Stomach (tissue), 4 donors: ENCODE measurements at regions not wholly inside any gene's neighbourhood (a gene's known extent, or its start where the extent isn't known, plus 50 kb on each side); places are given as distances from the start of the nearest gene placed in this dataset.
A peak's percentile ranks its signal among the peaks of the same experiment; 100 is the strongest.

Source experiments
- POLR2A ChIP-seq, 4 donors: fragments of 450-650 bp; IDR thresholded peaks; one replicate each; pipeline ENCODE4 v1.6.1; 2016; ENCODE audit warnings: antibody characterized with exemption in 4 of 4, control low read depth in 2 of 4, mild to moderate bottlenecking in 1 of 4, moderate library complexity in 1 of 4
- POLR2AphosphoS5 ChIP-seq, 3 donors: sonication (generic); formaldehyde crosslinking; IDR thresholded peaks; one replicate each; pipeline ENCODE4 v1.6.1; 2016; ENCODE audit warnings: antibody characterized with exemption in 3 of 3
- TF ChIP-seq, protein P1 (sequence below), 7 experiments: fragments of 450-650 bp in 4 of 7; fragments of 200-600 bp in 3 of 7; sonication (generic) in 3 of 7; IDR thresholded peaks; one replicate each; pipeline ENCODE4 v1.5.1; 2016 to 2019; ENCODE audit warnings: antibody characterized with exemption in 7 of 7, control low read depth in 2 of 7, mild to moderate bottlenecking in 1 of 7

DNA sequence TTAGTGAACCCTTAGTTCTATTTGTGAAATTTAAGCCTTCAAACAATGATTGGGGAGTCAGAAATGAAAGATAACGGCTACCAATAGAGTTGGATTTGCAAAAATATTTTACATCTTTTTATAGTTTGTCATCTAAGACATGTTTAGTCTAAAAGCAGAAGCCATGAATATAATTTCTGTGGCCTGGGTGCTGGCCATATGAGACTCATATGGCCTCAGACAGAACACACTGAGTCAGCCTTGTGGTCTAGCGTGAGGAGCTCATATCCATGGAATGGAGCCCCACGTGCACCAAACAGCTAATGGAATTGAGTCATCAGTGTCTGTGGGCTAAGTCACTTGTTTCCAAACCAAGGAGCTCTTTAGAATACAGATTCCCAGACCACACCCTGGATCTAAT is 240.7 kb upstream of the NREP start:
- TF ChIP-seq, protein P1, sequence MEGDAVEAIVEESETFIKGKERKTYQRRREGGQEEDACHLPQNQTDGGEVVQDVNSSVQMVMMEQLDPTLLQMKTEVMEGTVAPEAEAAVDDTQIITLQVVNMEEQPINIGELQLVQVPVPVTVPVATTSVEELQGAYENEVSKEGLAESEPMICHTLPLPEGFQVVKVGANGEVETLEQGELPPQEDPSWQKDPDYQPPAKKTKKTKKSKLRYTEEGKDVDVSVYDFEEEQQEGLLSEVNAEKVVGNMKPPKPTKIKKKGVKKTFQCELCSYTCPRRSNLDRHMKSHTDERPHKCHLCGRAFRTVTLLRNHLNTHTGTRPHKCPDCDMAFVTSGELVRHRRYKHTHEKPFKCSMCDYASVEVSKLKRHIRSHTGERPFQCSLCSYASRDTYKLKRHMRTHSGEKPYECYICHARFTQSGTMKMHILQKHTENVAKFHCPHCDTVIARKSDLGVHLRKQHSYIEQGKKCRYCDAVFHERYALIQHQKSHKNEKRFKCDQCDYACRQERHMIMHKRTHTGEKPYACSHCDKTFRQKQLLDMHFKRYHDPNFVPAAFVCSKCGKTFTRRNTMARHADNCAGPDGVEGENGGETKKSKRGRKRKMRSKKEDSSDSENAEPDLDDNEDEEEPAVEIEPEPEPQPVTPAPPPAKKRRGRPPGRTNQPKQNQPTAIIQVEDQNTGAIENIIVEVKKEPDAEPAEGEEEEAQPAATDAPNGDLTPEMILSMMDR (IDR thresholded peaks at IDR 0.05) = no peak
- peak in 1 of 3 donors; percentile 13 for TF ChIP-seq POLR2AphosphoS5 (IDR thresholded peaks at IDR 0.05)
- no peak for TF ChIP-seq POLR2A (IDR thresholded peaks at IDR 0.05)
